ENCODE measurements at regions not wholly inside any gene's neighbourhood (a gene's known extent, or its start where the extent isn't known, plus 50 kb on each side); places are given as distances from the start of the nearest gene placed in this dataset.

DNA sequence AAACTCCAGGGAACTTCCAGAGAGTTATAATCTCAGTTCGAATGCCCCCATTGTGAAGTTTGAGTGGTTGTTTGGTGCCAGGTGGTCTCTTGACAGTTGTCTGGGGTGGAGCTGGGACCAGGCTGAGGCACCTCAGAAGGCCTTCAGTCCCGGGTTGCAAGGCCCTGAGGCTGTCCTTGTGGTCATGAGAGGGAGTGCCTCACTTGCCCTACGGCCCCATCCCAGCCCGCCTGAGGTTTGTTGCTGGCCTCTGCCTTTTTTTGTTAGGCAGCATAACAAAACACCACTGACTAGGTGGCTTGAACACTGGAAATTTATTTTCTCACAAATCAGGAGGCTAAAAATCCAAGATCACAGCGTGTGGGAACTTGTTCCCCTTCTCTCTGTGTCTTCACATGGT, 73.0 kb upstream of the PAPPA start:
- in situ Hi-C loops (cut with MboI; ENCODE audit: low pct_unique_long_range_greater_than_20kb, low sequenced_read_pairs, unreplicated experiment): no loop called here
- no peak for TF ChIP-seq CTCF (IDR thresholded peaks at IDR 0.05; ENCODE audit: extremely low read depth, insufficient read depth, missing control alignments)
- DNase-seq (ENCODE audit: low spot score): no peak

- in situ Hi-C loops (cut with MboI; ENCODE audit: low pct_unique_long_range_greater_than_20kb, low sequenced_read_pairs, unreplicated experiment): no loop called here
- no peak for DNase-seq (ENCODE audit: low spot score)
- no peak for TF ChIP-seq CTCF (IDR thresholded peaks at IDR 0.05; ENCODE audit: extremely low read depth, insufficient read depth, missing control alignments)
Measured at GRCh38 chr9:116081435-116082115, 72.0 kb upstream of the PAPPA start.

GRCh38 chr9:116083837-116084236, 69.8 kb upstream of the PAPPA start:
- no peak for TF ChIP-seq CTCF (IDR thresholded peaks at IDR 0.05; ENCODE audit: extremely low read depth, insufficient read depth, missing control alignments)
- no peak for DNase-seq (ENCODE audit: low spot score)
- in situ Hi-C loops (cut with MboI; ENCODE audit: low pct_unique_long_range_greater_than_20kb, low sequenced_read_pairs, unreplicated experiment): no loop called here

- TF ChIP-seq CTCF (IDR thresholded peaks at IDR 0.05; ENCODE audit: extremely low read depth, insufficient read depth, missing control alignments): no peak
- in situ Hi-C loops (cut with MboI; ENCODE audit: low pct_unique_long_range_greater_than_20kb, low sequenced_read_pairs, unreplicated experiment): no loop called here
- DNase-seq (ENCODE audit: low spot score): no peak
Measured at GRCh38 chr9:116084497-116084896, 69.1 kb upstream of the PAPPA start.

DNA sequence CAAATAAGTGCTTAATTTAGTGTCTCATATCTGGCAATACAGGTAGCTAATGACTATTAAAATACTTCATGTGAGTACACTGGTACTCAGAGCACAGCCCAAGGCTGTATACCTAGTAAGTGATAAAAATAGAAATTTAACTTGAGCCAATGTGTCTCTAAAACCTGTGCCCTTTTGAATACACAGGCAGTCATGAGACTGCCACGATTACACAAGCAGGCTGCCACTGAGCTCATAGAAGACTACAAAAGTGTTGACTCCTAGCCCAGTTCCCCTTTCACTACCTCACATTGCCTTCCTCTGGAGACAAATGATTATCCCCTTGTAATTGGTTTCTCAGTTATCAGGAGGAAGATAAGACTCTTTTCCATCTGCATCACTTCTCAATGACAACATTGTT, 66.3 kb upstream of the PAPPA start:
- no peak for TF ChIP-seq CTCF (IDR thresholded peaks at IDR 0.05; ENCODE audit: extremely low read depth, insufficient read depth, missing control alignments)
- in situ Hi-C loops (cut with MboI; ENCODE audit: low pct_unique_long_range_greater_than_20kb, low sequenced_read_pairs, unreplicated experiment): no loop called here
- DNase-seq (ENCODE audit: low spot score): no peak

GRCh38 chr9:116087751-116088194, 65.8 kb upstream of the PAPPA start:
- no peak for DNase-seq (ENCODE audit: low spot score)
- in situ Hi-C loops (cut with MboI; ENCODE audit: low pct_unique_long_range_greater_than_20kb, low sequenced_read_pairs, unreplicated experiment): no loop called here
- TF ChIP-seq CTCF (IDR thresholded peaks at IDR 0.05; ENCODE audit: extremely low read depth, insufficient read depth, missing control alignments): no peak
